Upper lobe of left lung (tissue), 6 donors: ENCODE measurements at regions not wholly inside any gene's neighbourhood (a gene's known extent, or its start where the extent isn't known, plus 50 kb on each side); places are given as distances from the start of the nearest gene placed in this dataset.
"Not testable (repeated sequence)": the region's sequence is repeated elsewhere in the genome, so short reads cannot be mapped to it uniquely, and the experiment has no call there.

Experiments
- ATAC-seq, 2 donors: fragments of 200-7000 bp; cut with Tn5 transposase; one replicate each; pipeline ENCODE4 v1.9.1; 2022; ENCODE audit warnings: mild to moderate bottlenecking in 2 of 2, moderate library complexity in 2 of 2; ENCODE audit not compliant: low FRiP score in 2 of 2
- DNase-seq, 2 donors: peaks; one replicate each; pipeline ENCODE4 v3.0.0-alpha.2; 2019 to 2020
- H3K27ac ChIP-seq, 4 donors: fragments of 200-600 bp; sonication (generic); one replicate each; pipeline ENCODE4 v1.5.1; 2016 to 2019
- H3K27me3 ChIP-seq, 4 donors: fragments of 200-600 bp; sonication (generic); one replicate each; pipeline ENCODE4 v1.5.1; 2017 to 2019
- H3K36me3 ChIP-seq, 4 donors: fragments of 200-600 bp; sonication (generic); one replicate each; pipeline ENCODE4 v1.5.1; 2016 to 2019
- H3K4me1 ChIP-seq, 4 donors: fragments of 200-600 bp; sonication (generic); one replicate each; pipeline ENCODE4 v1.5.1; 2018 to 2019
- H3K4me3 ChIP-seq, 4 donors: fragments of 200-600 bp; sonication (generic); one replicate each; pipeline ENCODE4 v1.5.1; 2017 to 2019; ENCODE audit warnings: mild to moderate bottlenecking in 2 of 4, moderate library complexity in 1 of 4
- H3K9me3 ChIP-seq, 4 donors: fragments of 200-600 bp; sonication (generic); one replicate each; pipeline ENCODE4 v1.5.1; 2018 to 2019
- CTCF ChIP-seq, 6 experiments: fragments of 450-650 bp in 4 of 6; fragments of 200-600 bp in 2 of 6; sonication (generic) in 2 of 6; IDR thresholded peaks; one replicate each; pipeline ENCODE4 v1.5.1; 2016 to 2019; ENCODE audit warnings: antibody characterized with exemption in 6 of 6
- EP300 ChIP-seq, 4 donors: sonication (generic); formaldehyde crosslinking; IDR thresholded peaks; one replicate each; pipeline ENCODE4 v1.5.1; 2017; ENCODE audit warnings: antibody characterized with exemption in 4 of 4, control low read depth in 2 of 4
- POLR2A ChIP-seq, 4 donors: fragments of 450-650 bp; IDR thresholded peaks; one replicate each; pipeline ENCODE4 v1.5.1; 2016 to 2017; ENCODE audit warnings: antibody characterized with exemption in 4 of 4, mild to moderate bottlenecking in 2 of 4
- POLR2AphosphoS5 ChIP-seq, 2 donors: sonication (generic); formaldehyde crosslinking; IDR thresholded peaks; one replicate each; pipeline ENCODE4 v1.5.1; 2017; ENCODE audit warnings: antibody characterized with exemption in 2 of 2
- WGBS, 2 donors: methylation state at CpG; one replicate each; pipeline ENCODE4 v1.1.5; 2017 to 2018; 5-methylcytosine and 5-hydroxymethylcytosine counted together
- donor health status: DM: no; HTN: no; CAD: no; lungs with moderate emphysema.
- donor health status: DM: no; HTN: yes; CAD: no; lungs with severe emphysema.

GRCh38 chr6:134802426-134803058 lies 147.4 kb downstream of the ALDH8A1 start:
- Histone ChIP-seq H3K4me3 (no peak overlapping the region), H3K4me1 (no peaks in the 10 kb centered on the region), H3K27ac (no peak overlapping the region), H3K27me3 (no peaks in the 10 kb centered on the region), H3K9me3 (no peaks in the 10 kb centered on the region), H3K36me3 (no peaks in the 10 kb centered on the region)
- DNase-seq = no peak
- no peak for ATAC-seq
- TF ChIP-seq EP300 (IDR thresholded peaks at IDR 0.05) = no peak
- TF ChIP-seq POLR2AphosphoS5 (IDR thresholded peaks at IDR 0.05) = no peak
- TF ChIP-seq POLR2A (IDR thresholded peaks at IDR 0.05) = no peak
- no peak for TF ChIP-seq CTCF (IDR thresholded peaks at IDR 0.05)
- 72 to 94% methylated on average over 5 of the region's 5 CpGs for WGBS, 2 donors

GRCh38 chr6:134797400-134798113 lies 152.3 kb downstream of the ALDH8A1 start:
- no peak for ATAC-seq
- TF ChIP-seq POLR2A (IDR thresholded peaks at IDR 0.05) (no peak), POLR2AphosphoS5 (IDR thresholded peaks at IDR 0.05) (no peak), CTCF (IDR thresholded peaks at IDR 0.05) (no peak), EP300 (IDR thresholded peaks at IDR 0.05) (no peak)
- H3K27ac ChIP-seq = no peak overlapping the region

GRCh38 chr6:134795691-134796090 lies 154.2 kb downstream of the ALDH8A1 start:
- DNase-seq = no peak
- no peaks in the 10 kb centered on the region for H3K4me1 ChIP-seq
- WGBS, 2 donors = 67 to 81% methylated on average over 1 of the region's 1 CpG
- no peak for TF ChIP-seq POLR2A (IDR thresholded peaks at IDR 0.05)
- TF ChIP-seq CTCF (IDR thresholded peaks at IDR 0.05) = no peak
- no peak for TF ChIP-seq POLR2AphosphoS5 (IDR thresholded peaks at IDR 0.05)
- no peak for TF ChIP-seq EP300 (IDR thresholded peaks at IDR 0.05)
- no peaks in the 10 kb centered on the region for H3K27me3 ChIP-seq
- no peak for ATAC-seq
- H3K36me3 ChIP-seq = no peaks in the 10 kb centered on the region
- H3K27ac ChIP-seq = no peak overlapping the region
- peaks cover 0 to 21% (median 11%) of the 10 kb centered on the region in 4 donors for H3K9me3 ChIP-seq
- H3K4me3 ChIP-seq = no peak overlapping the region

More at GRCh38 chr6:134797400-134798113, 152.3 kb downstream of the ALDH8A1 start:
- Histone ChIP-seq H3K4me3 (no peak overlapping the region), H3K27me3 (no peaks in the 10 kb centered on the region), H3K36me3 (no peaks in the 10 kb centered on the region), H3K9me3 (peaks cover 0 to 3% (median under 1%) of the 10 kb centered on the region in 4 donors), H3K4me1 (no peaks in the 10 kb centered on the region)
- DNase-seq = no peak
- WGBS, 2 donors = 71 to 78% methylated on average over 7 of the region's 7 CpGs

- DNase-seq (no peak), ATAC-seq (no peak)
- H3K27me3 ChIP-seq = no peaks in the 10 kb centered on the region
- TF ChIP-seq CTCF (IDR thresholded peaks at IDR 0.05) (no peak), POLR2A (IDR thresholded peaks at IDR 0.05) (no peak), POLR2AphosphoS5 (IDR thresholded peaks at IDR 0.05) (no peak), EP300 (IDR thresholded peaks at IDR 0.05) (no peak)
- H3K27ac ChIP-seq = no peak overlapping the region
- WGBS, 2 donors = 85 to 86% methylated on average over 7 of the region's 7 CpGs
- H3K9me3 ChIP-seq = peaks cover 0 to 22% (median 11%) of the 10 kb centered on the region in 4 donors
- H3K4me3 ChIP-seq = no peak overlapping the region
- no peaks in the 10 kb centered on the region for H3K36me3 ChIP-seq
- no peaks in the 10 kb centered on the region for H3K4me1 ChIP-seq
Observed at GRCh38 chr6:134795001-134795400, 154.9 kb downstream of the ALDH8A1 start.

- H3K4me1 ChIP-seq, H3K36me3 ChIP-seq, H3K4me3 ChIP-seq, H3K27me3 ChIP-seq, DNase-seq, ATAC-seq, H3K27ac ChIP-seq: not testable (repeated sequence)
- WGBS, 2 donors = 85 to 93% methylated on average over 2 of the region's 2 CpGs
- H3K9me3 ChIP-seq = peaks cover 0 to 22% (median 11%) of the 10 kb centered on the region in 4 donors
Observed at GRCh38 chr6:134791243-134791843, 158.6 kb downstream of the ALDH8A1 start.
